Amniotic stem cell (primary cell): ENCODE measurements at regions not wholly inside any gene's neighbourhood (a gene's known extent, or its start where the extent isn't known, plus 50 kb on each side); places are given as distances from the start of the nearest gene placed in this dataset.
"Not testable (repeated sequence)": the region's sequence is repeated elsewhere in the genome, so short reads cannot be mapped to it uniquely, and the experiment has no call there.

ENCODE experiments used
- DNase-seq: peaks from one replicate; lab custom pipeline; 2025; lab: John Stamatoyannopoulos, UW

GRCh38 chr2:72031346-72032110 is 116.1 kb downstream of the CYP26B1 start:
- no peak for DNase-seq

GRCh38 chr2:72028996-72029395 is 118.7 kb downstream of the CYP26B1 start:
- no peak for DNase-seq

DNA sequence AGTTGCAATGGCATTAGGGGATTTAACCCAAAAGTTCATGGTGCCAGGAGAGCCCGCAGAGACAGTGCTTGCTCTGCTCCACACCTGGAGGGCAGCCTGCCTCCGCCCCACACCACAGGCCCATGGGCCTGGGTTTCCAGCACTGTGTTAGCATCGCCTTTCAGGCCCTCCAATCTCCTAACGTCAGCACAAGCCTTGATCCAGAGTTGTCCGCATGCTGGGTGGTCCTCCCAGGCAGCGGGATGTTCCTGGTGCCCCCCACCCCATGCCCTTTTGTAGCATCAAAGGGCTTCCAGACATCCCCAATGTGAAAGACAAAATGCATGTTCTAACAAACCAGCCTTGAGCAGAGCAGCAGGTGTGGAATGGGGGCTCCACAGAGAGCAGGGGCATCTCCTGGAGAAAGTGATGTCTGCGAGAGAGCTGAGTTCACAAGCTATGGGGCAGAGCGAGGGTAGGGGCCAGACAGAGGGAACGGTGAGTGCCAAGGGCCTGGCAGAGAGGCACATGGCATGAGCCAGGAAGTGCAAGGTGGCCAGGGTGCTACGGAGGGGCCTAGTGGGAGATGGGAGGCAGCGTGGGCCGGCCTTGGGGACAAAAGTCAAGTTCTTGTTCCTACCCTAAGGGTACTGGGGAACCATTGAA is 119.2 kb downstream of the CYP26B1 start:
- DNase-seq, result no peak

- DNase-seq, result no peak
Measured at GRCh38 chr2:72027426-72028161, 120.1 kb downstream of the CYP26B1 start.

DNA sequence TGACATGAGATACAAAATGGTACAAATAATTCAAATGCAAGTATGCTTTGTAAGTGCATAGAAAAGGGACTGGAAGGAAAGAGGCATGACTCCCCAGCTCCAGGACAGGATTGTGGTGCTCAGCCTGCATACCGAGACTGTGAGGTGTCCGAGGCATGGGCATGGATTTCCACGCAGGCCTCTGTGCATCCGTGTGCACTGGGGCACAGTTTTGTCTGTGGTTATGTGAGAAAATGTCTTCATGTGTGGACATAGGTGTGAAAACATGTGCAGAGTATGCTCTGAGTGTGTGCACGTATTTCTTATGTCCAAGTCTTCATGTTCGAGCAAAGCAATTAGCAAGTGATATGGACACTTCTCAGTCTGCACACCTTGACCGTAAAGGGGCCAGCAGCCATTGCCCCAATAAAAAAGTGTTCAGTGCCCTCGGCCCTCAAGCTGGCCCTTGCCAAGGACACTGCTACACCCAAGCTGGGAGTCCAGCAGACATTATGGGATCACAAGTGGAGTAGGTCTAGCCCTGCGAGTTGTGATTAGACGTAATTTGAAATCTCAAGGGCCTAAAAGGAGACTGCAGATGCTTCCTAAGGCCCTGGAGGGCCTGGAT is 120.7 kb downstream of the CYP26B1 start:
- DNase-seq, result no peak

DNA sequence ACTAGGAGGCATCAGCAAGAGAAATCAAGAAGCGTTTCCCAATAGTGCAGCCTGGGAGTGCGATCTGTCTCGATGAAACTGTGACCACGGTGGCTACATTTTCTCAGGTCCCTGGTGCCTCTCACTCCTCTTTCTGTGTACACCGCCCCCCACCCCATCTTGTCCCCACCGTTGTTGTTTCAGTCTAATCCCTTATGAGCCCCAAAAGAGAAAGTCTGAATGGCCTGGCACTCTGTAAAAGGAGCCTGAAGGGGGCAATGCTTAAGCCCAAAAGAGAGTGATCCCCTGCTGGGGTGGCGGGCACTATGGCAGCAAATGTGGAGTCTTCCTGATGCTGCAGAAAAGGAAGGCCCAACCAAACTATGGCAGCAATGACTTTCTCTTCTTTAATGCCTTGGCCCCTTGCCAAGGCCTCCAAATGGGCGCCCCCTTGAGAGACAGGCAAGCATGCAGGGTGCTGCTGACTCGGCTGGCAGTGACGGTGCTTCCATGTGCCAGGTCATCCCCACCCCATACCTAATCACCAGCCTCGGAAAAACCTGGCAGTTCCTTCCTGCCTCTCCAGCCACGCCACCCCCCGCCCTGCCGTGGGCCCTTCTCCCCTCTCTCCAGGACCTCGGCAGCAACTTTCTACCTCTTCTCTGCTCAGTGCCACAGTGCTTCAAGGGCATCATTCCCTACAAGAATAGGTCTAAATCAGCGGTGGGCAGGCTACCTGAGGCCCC is 123.0 kb downstream of the CYP26B1 start:
- no peak for DNase-seq

- DNase-seq, result no peak
Measured at GRCh38 chr2:72023678-72024390, 123.8 kb downstream of the CYP26B1 start.

- DNase-seq, result not testable (repeated sequence)
Measured at GRCh38 chr2:72021371-72021770, 126.3 kb downstream of the CYP26B1 start.

- no peak for DNase-seq
Measured at GRCh38 chr2:72015266-72015665, 132.4 kb downstream of the CYP26B1 start.

GRCh38 chr2:72014831-72015230 is 132.8 kb downstream of the CYP26B1 start:
- DNase-seq, result no peak

GRCh38 chr2:72013726-72014125 is 133.9 kb downstream of the CYP26B1 start:
- no peak for DNase-seq

DNA sequence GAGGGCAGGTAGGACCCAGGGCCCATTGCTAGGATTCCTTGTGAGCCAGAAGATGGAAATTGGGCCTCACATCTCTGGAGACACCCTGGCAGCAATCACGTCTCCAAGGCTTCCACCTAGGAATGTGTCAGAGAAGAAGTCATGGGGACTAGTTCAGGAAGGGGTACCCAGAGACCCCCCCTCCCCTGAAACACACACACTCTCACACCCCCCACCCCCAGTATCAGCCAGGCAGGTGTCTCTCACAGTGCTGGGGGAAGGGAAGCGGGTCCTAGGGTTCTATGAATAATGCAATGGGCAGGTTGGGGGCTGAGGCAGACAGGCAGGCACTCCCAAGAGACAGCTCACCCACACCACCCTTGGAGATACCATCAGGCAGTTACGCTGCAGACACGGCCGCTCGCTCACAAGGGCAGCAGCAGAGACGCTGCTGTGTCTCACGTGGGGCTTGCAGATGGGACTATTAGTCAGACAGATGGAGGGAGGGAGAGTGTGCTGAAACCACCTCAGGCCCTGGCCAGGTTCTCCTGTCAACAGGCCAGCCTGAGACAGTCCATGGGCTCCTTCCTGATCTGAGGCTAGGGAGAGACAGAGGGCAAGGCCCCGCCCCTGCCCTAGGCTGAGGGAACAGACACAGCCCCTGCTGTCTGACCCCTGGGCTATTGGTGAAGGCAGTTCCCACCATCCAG is 134.6 kb downstream of the CYP26B1 start:
- no peak for DNase-seq

DNA sequence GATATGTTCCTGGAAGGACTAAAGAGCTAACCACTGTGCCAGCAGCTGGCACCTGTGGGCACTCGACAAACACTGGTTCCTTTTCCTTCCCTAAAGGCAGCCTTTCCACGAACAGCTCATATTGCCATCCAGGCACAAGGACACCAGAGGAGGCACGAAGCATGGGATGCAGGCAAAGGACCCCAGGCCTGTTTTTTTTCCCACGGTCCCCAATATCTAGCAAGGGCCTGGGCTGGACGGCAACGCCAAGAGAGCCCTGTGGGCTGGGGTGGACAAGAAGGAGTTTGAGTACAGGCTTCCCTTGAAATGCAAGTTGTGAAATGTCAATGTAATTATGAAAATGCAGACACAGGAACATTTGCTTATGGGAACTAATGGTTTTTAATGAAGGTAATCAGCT is 135.9 kb downstream of the CYP26B1 start:
- DNase-seq, result no peak

DNA sequence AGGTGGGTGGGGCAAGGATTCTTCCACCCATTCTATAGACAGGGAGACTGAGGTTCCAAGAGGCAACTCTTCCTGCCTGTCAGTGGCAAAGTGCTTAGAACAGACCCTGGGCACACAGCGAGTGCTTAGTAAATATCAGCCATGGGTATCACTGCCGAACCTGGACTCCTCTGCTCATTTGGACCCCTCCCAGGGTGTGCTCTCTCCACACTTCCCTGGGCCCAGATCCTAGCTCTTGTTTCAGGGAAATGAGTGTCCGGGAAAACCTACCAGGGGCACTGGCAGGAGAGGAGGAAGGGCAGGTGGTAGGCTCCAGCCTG is 136.3 kb downstream of the CYP26B1 start:
- DNase-seq, result no peak

GRCh38 chr2:72010647-72011369 is 136.9 kb downstream of the CYP26B1 start:
- no peak for DNase-seq

DNA sequence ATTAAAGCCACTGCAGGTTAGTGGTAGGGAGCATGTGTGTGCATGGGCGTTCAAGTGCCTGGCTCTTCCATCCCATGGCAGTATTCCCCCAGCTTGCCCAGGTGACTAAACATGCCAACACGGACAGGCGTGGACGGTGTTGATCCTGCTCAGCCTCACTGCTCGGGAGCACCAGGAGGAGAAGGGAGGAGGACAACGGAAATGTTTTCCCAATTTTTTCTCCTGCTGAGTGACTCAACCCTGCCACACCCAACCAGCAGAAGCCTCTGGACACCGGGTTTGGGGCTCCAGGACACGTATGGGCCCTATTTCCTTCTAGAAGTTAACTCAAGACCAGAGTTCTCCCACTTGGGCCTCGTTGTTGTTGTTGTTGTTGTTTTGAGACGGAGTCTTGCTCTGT is 139.1 kb downstream of the CYP26B1 start:
- DNase-seq, result no peak

- DNase-seq, result no peak
Measured at GRCh38 chr2:72007402-72007801, 140.3 kb downstream of the CYP26B1 start.

DNA sequence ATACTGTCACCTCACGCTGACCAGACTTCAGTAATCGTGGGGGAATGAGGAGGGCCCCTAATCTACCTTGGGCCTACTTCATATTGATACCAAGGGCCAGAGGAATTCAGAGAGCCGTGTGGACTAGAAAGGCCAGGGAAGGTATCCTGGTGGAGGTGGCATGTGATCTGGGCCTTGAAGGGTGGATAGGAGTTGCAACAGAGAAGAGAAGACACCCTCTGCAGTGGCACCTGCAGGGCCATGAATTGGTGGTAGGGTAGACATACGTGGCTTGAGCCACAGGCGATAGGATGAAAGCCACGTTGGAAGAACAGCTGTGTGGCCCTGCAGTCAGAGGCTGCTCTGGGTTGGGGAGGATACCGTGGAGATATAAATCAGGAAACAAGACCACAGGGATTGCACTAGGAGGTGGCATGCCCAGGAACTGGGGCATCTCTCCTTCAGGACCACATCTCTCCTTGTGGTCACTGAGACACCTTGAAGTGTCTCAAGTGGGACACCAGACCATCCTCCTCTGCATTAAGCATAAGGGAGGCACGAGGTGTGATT is 141.4 kb downstream of the CYP26B1 start:
- no peak for DNase-seq

- DNase-seq, result no peak
Measured at GRCh38 chr2:72004976-72005375, 142.7 kb downstream of the CYP26B1 start.
